Putamen (tissue), 1 donor: ENCODE measurements at regions not wholly inside any gene's neighbourhood (a gene's known extent, or its start where the extent isn't known, plus 50 kb on each side); places are given as distances from the start of the nearest gene placed in this dataset.

Experiments used
- DNase-seq: peaks from one replicate; pipeline ENCODE4 v3.0.0-alpha.2; 2016; ENCODE audit warnings: low spot score

GRCh38 chr3:163946785-163947184, 1131.5 kb downstream of the SI start:
- DNase-seq = no peak

DNA sequence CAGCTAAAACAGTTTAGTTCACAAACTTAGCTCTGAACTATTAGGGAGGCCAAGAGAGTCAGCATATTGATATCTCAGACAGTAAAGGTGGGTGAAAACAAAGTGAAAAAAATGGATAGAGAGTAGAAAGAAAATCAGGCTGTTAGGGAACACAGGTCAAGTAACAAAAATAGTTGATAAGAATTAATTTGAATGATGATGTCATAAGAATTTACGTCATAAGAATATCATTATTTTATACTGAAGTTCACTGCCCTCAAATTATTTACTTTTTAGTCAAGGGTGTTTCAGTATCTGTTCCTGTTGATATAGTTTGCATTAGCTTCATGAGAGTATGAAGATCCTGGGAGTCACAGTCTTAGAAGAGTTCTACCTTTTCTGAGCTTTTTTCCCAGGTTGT, 1134.6 kb downstream of the SI start:
- DNase-seq = no peak

- no peak for DNase-seq
Measured at GRCh38 chr3:163939926-163940325, 1138.4 kb downstream of the SI start.

- no peak for DNase-seq
Measured at GRCh38 chr3:163936543-163936942, 1141.8 kb downstream of the SI start.

GRCh38 chr3:163935411-163935810, 1142.9 kb downstream of the SI start:
- DNase-seq = no peak

DNA sequence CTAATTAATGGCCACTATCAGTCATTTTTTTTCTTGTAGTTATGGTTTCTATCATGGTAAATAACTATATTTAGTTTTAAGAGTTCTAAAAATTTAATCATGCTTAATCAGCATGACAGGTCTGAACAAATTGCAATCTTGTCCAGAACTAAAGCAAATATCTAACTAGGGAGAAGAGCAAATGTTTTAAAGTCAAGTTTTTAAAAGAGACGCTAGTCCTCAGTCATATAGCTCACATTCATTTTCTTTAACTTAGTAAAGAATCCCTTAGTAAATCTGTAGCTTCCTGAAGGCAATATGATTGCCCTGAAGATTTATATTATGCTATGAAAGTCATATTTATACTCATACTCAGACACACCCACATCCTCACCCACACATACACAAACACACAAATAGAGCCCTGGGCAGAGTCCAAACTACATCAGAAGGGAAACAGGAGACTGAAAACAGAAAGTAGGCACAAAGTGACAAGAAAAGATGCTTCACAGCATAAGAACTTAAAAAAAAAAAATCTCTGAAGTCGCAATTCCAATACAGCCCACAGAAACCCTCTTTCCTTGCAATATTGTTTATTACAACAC, 1149.1 kb downstream of the SI start:
- DNase-seq = no peak

DNA sequence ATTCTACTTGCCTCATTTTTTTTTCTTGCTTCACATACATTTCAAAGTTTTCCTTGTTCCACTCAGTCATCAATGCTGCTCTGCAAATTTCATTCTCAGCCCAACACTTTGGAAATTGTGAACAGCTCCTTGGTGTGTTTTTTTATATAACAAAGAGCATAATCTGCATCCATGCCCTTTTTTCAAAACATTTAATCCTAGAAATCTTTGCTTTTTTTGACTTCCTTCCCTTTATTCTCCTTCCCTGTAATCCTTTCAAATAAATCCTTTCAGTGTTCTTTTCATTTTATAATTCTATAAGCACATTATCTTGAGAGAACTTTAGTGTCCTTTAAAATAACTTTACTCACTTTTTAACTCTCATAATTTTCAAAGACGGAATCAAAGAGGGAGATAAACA, 1150.8 kb downstream of the SI start:
- no peak for DNase-seq

GRCh38 chr3:163924600-163924999, 1153.7 kb downstream of the SI start:
- DNase-seq = no peak

GRCh38 chr3:163919154-163919553, 1159.1 kb downstream of the SI start:
- no peak for DNase-seq

DNA sequence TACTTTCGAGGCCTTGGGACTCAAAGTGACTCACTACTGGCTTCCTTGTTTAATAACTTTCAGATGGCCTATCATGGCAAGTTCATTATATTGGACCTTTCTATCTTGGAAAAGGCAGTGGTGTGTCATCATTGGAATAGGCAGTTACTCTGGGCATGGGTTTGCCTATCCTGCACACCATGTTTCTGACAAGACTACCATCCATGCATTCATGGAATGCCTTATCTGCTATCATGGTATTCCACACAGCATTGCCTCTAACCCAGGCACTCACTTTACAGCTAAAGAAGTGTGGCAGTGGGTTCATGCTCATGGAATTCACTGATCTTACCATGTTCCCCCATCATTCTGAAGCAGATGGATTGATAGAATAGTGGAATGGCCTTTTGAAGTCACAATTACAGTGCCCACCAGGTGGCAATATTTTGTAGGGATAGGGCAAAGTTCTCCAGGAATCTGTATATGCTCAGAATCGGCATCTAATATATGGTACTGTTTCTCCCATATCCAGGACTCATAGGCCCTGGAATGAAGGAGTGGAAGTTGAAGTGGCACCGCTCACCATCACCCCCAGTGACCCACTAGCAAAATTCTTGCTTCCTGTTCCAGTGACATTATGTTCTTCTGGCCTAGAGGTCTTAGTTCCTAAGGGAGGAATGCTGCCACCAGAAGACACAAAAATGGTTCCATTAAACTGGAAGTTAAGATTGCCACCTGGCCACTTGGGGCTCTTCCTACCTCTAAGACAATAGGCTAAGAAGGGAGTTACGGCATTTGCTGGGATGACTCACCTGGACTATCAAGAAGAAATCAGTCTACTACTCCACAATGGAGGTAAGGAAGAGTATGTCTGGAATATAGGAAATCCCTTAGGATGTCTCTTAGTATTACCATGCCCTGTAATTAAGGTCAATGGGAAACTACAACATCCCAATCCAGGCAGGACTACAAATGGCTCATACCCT, 1161.4 kb downstream of the SI start:
- no peak for DNase-seq

DNA sequence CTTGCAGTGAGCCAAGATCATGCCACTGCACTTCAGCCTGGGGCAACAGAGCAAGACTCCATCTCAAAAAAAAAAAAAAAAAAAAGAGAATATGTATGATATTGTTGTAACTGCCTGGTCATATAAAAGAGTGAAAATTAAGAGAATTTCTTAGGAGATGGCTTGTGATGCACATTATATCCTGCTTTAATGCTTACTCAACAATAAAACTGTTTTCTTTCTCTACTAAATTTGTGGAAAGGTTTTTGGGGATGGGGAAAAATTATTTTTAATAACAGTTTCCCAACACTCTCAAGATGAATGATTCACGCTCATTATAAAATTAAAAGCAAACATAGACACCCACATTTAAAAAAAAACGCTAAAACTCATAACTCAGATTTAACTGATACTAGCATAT, 1163.0 kb downstream of the SI start:
- DNase-seq = no peak

- no peak for DNase-seq
Measured at GRCh38 chr3:163914567-163914966, 1163.7 kb downstream of the SI start.

DNA sequence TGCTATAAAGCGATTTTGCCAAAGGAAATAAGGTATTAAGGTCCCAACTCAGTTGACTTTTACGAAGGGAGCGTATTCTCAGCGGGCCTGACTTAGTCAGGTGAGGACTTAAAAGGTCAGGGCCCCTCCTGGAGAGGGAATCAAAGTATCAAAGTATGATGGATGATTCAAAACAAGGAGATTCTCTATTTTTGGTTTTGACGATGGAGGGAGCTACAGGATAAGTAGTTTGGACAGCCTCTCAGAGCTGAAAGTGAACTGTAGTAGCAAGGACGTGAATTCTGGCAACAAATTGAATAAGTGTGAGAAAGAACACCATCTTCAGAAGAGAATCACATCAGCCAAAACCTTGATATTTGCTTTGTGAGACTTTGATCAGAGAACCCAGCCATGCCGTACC, 1186.5 kb downstream of the SI start:
- no peak for DNase-seq

DNA sequence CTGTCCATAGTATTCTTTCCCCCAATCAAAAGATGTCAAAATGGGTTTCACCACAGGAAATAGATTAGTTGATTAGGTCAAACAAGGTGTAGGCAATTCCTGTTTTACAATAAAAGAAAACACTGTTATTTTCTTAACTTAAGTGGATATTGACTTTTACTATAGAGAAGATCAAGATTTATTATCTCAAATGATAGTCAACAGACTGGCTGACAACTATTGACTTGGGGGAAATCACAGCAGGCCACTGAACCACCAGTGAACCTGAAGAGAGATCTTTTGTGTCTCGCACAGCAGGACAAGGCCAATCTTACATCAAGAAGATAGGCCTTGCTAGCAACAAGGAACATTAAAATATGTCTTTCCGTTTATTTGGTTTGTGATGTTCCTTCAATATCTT, 1187.6 kb downstream of the SI start:
- DNase-seq = no peak

GRCh38 chr3:163879172-163879571, 1199.1 kb downstream of the SI start:
- no peak for DNase-seq

- no peak for DNase-seq
Measured at GRCh38 chr3:163878396-163878795, 1199.9 kb downstream of the SI start.

DNA sequence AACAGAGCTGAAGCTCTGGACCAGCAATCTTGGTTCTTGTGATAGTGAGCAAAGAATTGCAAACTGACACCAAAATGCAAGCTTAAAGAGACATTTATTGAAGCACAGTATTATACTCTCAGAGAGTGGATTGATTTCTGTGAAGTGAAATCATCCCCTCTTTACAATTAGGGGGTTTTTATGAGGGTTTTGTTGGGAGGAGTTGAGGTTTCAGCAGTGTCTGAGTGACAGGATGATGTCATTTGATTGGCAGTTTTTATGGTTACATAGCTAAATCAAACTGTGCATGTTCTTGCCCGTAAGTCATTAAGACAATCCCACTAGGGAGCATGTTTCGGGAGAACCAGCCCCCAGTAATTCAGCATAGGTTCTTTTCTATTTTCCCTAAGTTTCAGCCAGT, 1200.5 kb downstream of the SI start:
- no peak for DNase-seq

GRCh38 chr3:163863146-163863545, 1215.2 kb downstream of the SI start:
- no peak for DNase-seq

- no peak for DNase-seq
Measured at GRCh38 chr3:163852233-163852632, 1226.1 kb downstream of the SI start.

DNA sequence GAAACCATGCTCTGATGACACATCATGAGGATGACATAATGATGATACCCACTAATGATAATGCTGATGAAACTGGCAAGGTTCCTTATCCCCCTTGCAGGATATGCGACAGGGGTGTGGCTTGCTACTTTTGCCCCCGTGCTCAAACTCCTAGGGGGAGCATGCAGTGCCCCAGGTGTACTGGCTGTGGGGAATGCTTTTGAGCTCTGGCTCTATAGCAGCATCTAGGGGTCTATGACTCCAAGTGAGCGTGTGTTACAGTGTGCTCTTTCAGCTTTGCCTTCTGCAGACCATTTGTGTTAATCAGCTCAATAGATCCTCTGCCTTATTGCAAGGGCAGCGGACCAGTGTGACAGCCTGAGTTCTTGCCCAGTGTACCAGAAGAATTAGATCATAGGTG, 1239.5 kb downstream of the SI start:
- no peak for DNase-seq

- DNase-seq = no peak
Measured at GRCh38 chr3:163832547-163832946, 1245.7 kb downstream of the SI start.

- DNase-seq = no peak
Measured at GRCh38 chr3:163821841-163822240, 1256.5 kb downstream of the SI start.

DNA sequence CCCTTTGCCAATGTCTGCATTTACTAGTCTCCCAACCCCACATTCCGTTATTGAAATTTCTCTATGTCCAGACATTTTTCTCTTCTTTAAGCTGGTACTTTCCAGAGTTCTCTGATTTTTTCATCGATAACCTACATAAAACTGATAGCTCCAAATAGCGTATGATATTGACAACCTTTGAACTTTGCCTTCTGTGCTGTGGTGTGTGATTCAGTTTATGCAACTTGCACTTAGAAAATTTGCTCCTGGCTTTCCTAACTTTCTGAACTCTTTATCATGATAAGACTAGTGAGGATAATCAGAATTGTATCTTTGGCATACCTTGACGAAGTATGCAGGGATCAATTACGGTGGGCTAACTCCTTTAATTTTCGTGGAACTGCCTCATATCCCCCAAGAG, 1261.3 kb downstream of the SI start:
- no peak for DNase-seq

DNA sequence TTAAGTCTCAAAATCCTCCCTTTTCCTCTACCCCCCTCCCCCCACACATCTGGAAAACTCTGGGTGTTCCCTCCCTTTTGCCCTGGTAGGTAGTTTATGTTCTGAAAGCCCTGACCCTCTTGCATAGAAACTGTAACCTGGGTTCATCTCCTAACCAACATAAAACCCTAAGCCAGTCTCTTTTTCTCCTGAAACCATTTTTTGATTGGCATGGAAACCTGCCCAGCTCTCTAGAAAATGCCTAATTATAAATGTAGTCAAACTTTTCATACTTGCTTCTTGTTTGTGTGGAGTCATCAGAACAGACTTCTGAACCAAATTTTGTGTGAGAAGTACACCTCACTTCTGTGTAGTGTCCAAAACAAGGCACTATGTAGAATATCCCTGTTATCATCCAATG, 1264.4 kb downstream of the SI start:
- DNase-seq = no peak
